ENCODE measurements at regions not wholly inside any gene's neighbourhood (a gene's known extent, or its start where the extent isn't known, plus 50 kb on each side); places are given as distances from the start of the nearest gene placed in this dataset.
"Not testable (repeated sequence)": the region's sequence is repeated elsewhere in the genome, so short reads cannot be mapped to it uniquely, and the experiment has no call there.

- DNase-seq: no peak
Observed at GRCh38 chr6:40146902-40147301, 212.6 kb upstream of the MOCS1 start.

DNA sequence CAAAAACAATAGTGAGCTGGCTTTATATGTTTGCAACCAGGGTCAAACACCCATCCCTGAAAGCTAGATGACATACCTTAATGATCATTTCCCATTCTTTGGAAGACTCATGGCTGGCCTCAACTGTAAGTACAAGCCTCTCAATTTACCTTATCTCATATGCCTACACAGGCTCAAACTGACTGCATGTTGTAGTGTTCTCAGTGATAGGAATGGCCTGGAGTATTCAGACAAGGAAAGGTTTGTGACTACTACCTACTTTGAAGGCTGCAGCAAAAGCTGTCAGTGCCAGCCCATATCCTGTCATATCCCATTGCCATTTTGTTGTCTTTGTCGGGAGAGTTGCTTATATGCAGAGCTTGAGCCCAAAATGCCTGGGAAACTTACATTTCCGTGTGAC lies 205.2 kb upstream of the MOCS1 start:
- no peak for DNase-seq

DNA sequence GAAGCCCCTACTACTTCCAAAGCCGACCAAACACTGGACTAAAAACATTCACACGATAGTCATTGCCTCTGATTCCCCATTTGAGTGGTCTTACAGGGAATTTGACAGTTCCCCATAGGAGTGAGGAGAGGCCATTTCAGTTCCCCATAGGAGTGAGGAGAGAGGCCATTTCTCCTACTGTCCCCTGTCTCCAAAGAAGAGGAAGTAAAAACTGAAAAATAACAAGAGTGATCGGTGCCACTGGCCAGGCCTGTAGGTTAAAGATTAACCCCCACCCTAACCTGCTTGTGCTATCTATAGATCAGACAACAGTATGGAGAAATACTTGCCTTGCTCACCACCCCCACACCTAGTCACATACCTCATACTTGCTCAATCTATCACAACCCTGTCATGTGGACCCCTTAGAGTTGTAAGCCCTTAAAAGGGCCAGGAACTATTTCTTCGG lies 204.0 kb upstream of the MOCS1 start:
- peak; percentile 8 to 9 for DNase-seq

DNA sequence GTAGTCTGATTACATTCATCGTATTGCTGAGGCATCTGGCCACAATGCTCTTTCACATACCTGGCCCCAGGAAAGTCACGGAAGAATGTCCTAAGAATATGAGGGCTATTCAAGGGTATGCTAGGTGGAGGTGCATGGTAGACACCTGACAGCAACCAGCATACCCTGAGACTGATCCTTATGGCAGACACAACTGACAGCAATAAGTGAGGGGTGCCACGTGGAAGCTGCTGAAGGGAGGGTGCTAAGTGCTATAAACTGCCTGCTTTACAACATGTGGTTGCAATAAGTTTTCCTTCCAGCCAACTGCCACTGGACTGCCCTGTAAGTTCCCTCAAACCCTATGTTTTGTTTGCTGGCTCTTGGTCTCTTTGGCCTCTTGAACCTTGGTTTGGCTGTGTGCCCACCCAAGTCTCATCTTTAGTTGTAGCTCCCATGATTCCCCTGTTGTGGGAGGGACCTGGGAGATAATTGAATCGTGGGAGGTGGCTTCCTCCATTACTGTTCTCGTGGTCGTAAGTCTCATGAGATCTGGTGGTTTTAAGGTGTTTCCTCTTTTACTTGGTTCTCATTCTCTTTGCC lies 201.3 kb upstream of the MOCS1 start:
- no peak for DNase-seq

GRCh38 chr6:40133981-40134380 lies 199.7 kb upstream of the MOCS1 start:
- DNase-seq: not testable (repeated sequence)

DNA sequence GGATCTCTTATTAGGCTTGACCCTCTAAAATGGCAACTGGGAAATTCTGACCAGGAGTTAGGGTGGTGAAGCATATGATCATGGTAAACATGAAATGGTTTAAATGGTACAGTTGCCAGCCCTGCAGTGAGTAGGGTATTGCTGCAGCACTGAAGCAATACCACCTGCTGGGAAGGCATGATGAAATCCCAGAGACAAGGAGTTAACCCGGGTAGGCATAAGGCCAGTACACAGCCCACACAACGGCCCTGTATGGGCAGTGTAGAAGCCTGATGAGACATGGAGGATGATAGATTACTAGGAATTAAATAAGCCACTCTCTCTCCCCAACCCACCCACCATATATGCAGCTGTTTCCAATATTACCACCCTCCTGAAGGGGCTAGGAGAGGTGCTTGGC lies 197.4 kb upstream of the MOCS1 start:
- DNase-seq: no peak

DNA sequence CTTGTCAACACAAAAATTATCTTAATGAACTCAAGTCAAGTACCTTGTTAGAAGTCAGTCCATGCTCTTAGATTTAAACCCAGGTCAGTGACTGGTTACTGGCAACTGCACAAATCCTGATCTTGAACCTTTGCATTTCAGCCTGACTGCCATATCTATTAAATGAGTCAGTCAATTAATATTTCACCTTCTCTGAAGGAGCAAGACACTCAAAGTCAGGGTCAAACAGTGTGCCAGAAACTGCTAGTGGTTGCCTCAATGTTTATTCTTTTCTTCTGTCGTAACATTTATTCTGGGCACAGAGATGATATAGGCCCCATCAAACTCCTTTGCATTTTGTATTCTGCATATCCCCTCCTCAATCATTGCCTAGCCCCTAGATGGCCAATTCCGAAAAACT lies 193.9 kb upstream of the MOCS1 start:
- DNase-seq: no peak

DNA sequence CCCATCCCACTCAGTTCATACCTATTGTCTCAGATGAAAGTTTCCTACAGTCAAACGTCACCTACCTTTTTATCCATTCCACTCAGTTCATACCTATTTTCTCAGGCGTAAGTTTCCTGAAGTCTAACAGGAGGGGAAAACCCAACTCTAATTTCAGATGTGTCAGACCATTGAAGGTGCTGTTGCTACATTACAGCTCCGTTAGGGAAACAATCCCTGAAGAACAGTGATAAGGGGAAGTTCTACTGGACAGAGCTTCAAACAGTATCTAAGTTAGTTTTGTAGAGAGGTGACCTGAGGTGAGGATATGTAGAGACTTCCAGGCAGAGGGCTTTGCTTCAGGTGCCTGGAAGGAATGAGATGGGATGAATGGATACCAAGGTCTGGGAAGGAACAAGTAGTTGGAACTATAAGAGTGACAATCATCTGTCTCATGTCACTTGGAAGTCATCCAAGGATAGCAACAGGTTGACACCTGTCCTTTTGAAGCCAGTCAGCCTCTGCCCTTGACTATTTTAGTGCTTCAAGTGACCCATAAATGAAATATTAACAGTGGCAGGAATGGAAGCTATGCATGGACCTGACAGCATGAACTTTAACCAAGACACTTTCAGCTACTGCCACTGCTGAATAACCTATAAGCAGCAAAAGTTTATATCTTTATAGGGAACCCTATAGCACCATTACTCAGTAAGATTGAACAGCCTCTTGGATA lies 191.6 kb upstream of the MOCS1 start:
- DNase-seq: no peak

- no peak for DNase-seq
Observed at GRCh38 chr6:40124924-40125323, 190.7 kb upstream of the MOCS1 start.

- no peak for DNase-seq
Observed at GRCh38 chr6:40116832-40117231, 182.6 kb upstream of the MOCS1 start.

GRCh38 chr6:40112350-40112749 lies 178.1 kb upstream of the MOCS1 start:
- no peak for DNase-seq

DNA sequence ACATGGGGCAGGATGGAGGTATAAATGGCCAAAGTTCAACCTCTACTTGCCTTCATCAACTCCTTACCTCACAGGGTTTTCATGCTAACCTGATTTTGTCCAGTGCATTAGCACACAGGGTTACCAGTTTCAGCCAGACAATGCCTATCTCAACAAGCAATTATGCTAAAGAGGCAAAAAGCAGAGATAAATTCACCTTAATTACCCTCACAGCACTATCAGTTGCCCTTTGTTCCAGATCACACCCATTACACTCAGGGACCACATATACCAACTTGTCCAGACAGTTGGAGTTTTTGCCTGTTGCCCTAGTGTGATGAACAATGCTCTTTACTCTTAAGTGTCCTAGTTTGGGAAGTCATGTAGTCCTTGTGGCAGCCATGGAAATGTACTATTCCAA lies 174.5 kb upstream of the MOCS1 start:
- DNase-seq: no peak

DNA sequence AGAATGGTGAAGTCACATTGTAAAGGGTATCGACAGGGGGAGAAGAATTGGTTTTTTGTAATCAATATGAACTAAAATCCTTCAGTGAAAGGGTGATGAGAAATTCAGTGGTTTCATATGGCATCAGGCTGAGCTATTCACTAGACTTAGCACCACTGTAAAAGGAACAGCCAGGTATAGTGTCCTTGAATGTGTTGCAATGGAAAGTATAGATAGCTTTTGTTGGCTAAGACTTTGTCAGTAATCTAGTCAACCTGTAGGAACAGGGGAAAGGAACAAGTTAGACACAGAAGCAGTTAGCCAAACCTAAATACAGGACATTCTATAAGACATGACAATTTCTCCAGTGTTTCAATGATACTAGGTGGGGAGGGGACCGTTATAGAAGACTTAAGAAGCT lies 172.6 kb upstream of the MOCS1 start:
- DNase-seq: no peak

- DNase-seq: no peak
Observed at GRCh38 chr6:40098774-40099173, 164.5 kb upstream of the MOCS1 start.

DNA sequence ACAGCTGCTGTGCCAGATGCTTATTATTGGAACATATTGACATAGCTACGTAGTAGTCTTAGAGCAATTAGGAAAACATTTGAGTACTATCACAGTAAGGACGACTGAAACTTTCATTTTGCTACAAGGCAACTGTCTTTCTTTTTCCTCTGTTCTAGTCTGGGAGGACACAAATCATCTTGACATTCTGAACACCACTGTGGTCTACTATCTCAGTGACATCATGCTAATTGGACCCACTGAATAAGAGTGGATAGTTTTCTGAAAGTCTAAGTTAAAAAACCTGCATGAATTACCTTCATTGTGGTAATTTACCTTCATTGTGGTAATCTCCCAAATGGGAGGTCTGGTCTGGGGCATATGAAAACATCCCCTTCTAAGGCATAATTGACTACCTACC lies 163.3 kb upstream of the MOCS1 start:
- no peak for DNase-seq

GRCh38 chr6:40083141-40083920 lies 149.1 kb upstream of the MOCS1 start:
- DNase-seq: no peak

- DNase-seq: no peak
Observed at GRCh38 chr6:40082278-40083043, 148.2 kb upstream of the MOCS1 start.

DNA sequence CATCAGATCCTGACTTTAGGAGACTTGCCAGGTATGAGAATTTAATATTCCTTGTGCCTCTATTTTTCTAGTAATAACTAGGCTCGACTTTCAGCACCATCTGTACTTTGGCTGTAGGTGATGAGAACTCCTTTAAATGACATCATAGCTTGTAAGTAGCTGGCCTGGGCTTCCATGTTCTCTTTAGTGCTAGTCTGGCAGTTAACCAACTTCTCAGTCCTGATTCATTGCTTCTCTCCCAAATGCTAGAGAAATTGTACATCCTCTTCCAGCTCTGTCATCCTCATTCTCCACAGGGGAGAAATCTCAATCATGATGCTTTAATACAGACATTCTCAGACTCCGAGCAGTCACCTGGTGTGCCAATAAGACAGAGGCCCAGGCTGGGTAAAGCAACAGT lies 143.5 kb upstream of the MOCS1 start:
- DNase-seq: no peak

- DNase-seq: no peak
Observed at GRCh38 chr6:40077315-40077714, 143.1 kb upstream of the MOCS1 start.

- DNase-seq: no peak
Observed at GRCh38 chr6:40075056-40075590, 140.9 kb upstream of the MOCS1 start.

DNA sequence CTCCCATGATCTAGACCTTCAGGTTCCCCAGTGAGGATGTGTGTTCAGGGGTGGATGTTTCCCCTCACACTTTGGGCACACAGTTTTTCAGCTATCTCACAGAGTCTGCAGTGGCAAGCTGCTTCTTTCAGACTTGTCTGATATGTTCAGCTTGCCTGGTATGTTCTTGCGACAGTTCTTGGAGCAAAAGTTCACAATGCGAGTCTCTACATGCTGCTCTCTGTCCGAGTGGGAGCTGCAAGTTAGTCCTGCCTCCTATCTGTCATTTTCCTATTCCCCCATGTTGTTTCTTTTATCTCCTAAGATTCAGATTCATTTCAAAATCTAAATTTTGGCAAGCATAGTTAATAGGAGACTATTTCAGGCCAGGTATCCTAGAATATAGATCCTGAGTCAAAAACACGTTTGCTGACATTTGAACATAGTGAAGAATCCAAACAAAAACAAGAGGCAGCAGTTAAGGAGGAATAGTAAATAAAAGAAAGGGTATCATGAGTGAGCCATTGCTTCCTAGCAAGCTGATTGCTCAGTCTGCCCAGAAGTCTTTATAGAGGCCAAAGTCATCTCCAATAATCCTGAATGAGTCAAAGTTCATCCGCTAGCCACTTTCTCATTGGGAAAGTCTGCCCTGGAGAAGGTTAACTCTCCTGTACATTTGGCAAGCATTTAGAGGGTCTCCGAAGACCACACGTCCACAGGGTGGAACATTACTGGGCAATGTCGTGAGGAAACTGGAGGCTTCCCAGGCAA lies 140.2 kb upstream of the MOCS1 start:
- no peak for DNase-seq

GRCh38 chr6:40066372-40066771 lies 132.1 kb upstream of the MOCS1 start:
- DNase-seq: no peak

All from inflammatory macrophage (primary cell).